ENCODE measurements at regions not wholly inside any gene's neighbourhood (a gene's known extent, or its start where the extent isn't known, plus 50 kb on each side); places are given as distances from the start of the nearest gene placed in this dataset.

GRCh38 chr13:111490611-111491010, 170.2 kb downstream of the TEX29 start:
- Histone ChIP-seq H3K4me2 (ENCODE audit: low read depth, low read length) (no peak overlapping the region), H3K27me3 (replicated peaks; ENCODE audit: insufficient read depth, low read length) (no peaks in the 10 kb centered on the region), H3K79me2 (ENCODE audit: low read length) (peaks cover 15% of the 10 kb centered on the region; the same call in 1 of the 2 replicates), H3K9me3 (replicated peaks; ENCODE audit: insufficient read depth, low read length) (no peaks in the 10 kb centered on the region), H2AFZ (ENCODE audit: low read length) (no peak overlapping the region), H3K9ac (ENCODE audit: low read length) (no peak overlapping the region), H3K36me3 (replicated peaks; ENCODE audit: insufficient read depth, low read length) (no peaks in the 10 kb centered on the region), H4K20me1 (ENCODE audit: insufficient read depth, low read length) (no peaks in the 10 kb centered on the region), H3K4me3 (ENCODE audit: low read length) (no peak overlapping the region), H3K4me1 (ENCODE audit: low read length) (no peaks in the 10 kb centered on the region), H3F3A (ENCODE audit: insufficient read depth, low read length) (no peaks in the 10 kb centered on the region), H3K27ac (ENCODE audit: low read length) (no peak overlapping the region), H3K9me2 (replicated peaks; ENCODE audit: insufficient read depth, low read length) (no peaks in the 10 kb centered on the region)
- no peak for DNase-seq
- TF ChIP-seq EZH2phosphoT487 (IDR thresholded peaks at IDR 0.05; ENCODE audit: low read length), result no peak

- H3K27me3 ChIP-seq (replicated peaks; ENCODE audit: insufficient read depth, low read length), result no peaks in the 10 kb centered on the region
- H3K4me3 ChIP-seq (ENCODE audit: low read length), result no peak overlapping the region
- no peaks in the 10 kb centered on the region for H3K9me3 ChIP-seq (replicated peaks; ENCODE audit: insufficient read depth, low read length)
- no peaks in the 10 kb centered on the region for H3K36me3 ChIP-seq (replicated peaks; ENCODE audit: insufficient read depth, low read length)
- H4K20me1 ChIP-seq (ENCODE audit: insufficient read depth, low read length), result no peaks in the 10 kb centered on the region
- no peaks in the 10 kb centered on the region for H3K4me1 ChIP-seq (ENCODE audit: low read length)
- H3K9ac ChIP-seq (ENCODE audit: low read length), result no peak overlapping the region
- H3K9me2 ChIP-seq (replicated peaks; ENCODE audit: insufficient read depth, low read length), result no peaks in the 10 kb centered on the region
- no peak for DNase-seq
- H3K4me2 ChIP-seq (ENCODE audit: low read depth, low read length), result no peak overlapping the region
- H2AFZ ChIP-seq (ENCODE audit: low read length), result no peak overlapping the region
- TF ChIP-seq EZH2 (optimal IDR thresholded peaks at IDR 0.05; ENCODE audit: low read depth, low read length) (no peak), EZH2phosphoT487 (IDR thresholded peaks at IDR 0.05; ENCODE audit: low read length) (no peak), CTCF (IDR thresholded peaks at IDR 0.05; ENCODE audit: low read length) (no peak)
- no peak overlapping the region for H3K27ac ChIP-seq (ENCODE audit: low read length)
- H3K79me2 ChIP-seq (ENCODE audit: low read length), result peaks cover 17% of the 10 kb centered on the region; the same call in 1 of the 2 replicates
- no peaks in the 10 kb centered on the region for H3F3A ChIP-seq (ENCODE audit: insufficient read depth, low read length)
These were observed 170.6 kb downstream of the TEX29 start for GRCh38 chr13:111491021-111491420.

GRCh38 chr13:111491659-111492058, 171.2 kb downstream of the TEX29 start:
- H3K4me1 ChIP-seq (ENCODE audit: low read length), result no peaks in the 10 kb centered on the region
- no peaks in the 10 kb centered on the region for H3K27me3 ChIP-seq (replicated peaks; ENCODE audit: insufficient read depth, low read length)
- peaks cover 17% of the 10 kb centered on the region; the same call in 1 of the 2 replicates for H3K79me2 ChIP-seq (ENCODE audit: low read length)
- no peak overlapping the region for H2AFZ ChIP-seq (ENCODE audit: low read length)
- H3K27ac ChIP-seq (ENCODE audit: low read length), result no peak overlapping the region
- H3K9ac ChIP-seq (ENCODE audit: low read length), result no peak overlapping the region
- H3K4me3 ChIP-seq (ENCODE audit: low read length), result no peak overlapping the region
- no peaks in the 10 kb centered on the region for H3F3A ChIP-seq (ENCODE audit: insufficient read depth, low read length)
- no peak for DNase-seq
- H3K9me2 ChIP-seq (replicated peaks; ENCODE audit: insufficient read depth, low read length), result no peaks in the 10 kb centered on the region
- H3K9me3 ChIP-seq (replicated peaks; ENCODE audit: insufficient read depth, low read length), result no peaks in the 10 kb centered on the region
- H3K36me3 ChIP-seq (replicated peaks; ENCODE audit: insufficient read depth, low read length), result no peaks in the 10 kb centered on the region
- TF ChIP-seq EZH2 (optimal IDR thresholded peaks at IDR 0.05; ENCODE audit: low read depth, low read length), result no peak
- no peak for TF ChIP-seq CTCF (IDR thresholded peaks at IDR 0.05; ENCODE audit: low read length)
- TF ChIP-seq EZH2phosphoT487 (IDR thresholded peaks at IDR 0.05; ENCODE audit: low read length), result no peak
- H3K4me2 ChIP-seq (ENCODE audit: low read depth, low read length), result no peak overlapping the region
- no peaks in the 10 kb centered on the region for H4K20me1 ChIP-seq (ENCODE audit: insufficient read depth, low read length)

- no peaks in the 10 kb centered on the region for H3F3A ChIP-seq (ENCODE audit: insufficient read depth, low read length)
- H3K27me3 ChIP-seq (replicated peaks; ENCODE audit: insufficient read depth, low read length), result no peaks in the 10 kb centered on the region
- no peaks in the 10 kb centered on the region for H3K36me3 ChIP-seq (replicated peaks; ENCODE audit: insufficient read depth, low read length)
- H3K9ac ChIP-seq (ENCODE audit: low read length), result no peak overlapping the region
- DNase-seq, result no peak
- no peak overlapping the region for H3K4me3 ChIP-seq (ENCODE audit: low read length)
- TF ChIP-seq CTCF (IDR thresholded peaks at IDR 0.05; ENCODE audit: low read length), result no peak
- no peak for TF ChIP-seq EZH2phosphoT487 (IDR thresholded peaks at IDR 0.05; ENCODE audit: low read length)
- TF ChIP-seq EZH2 (optimal IDR thresholded peaks at IDR 0.05; ENCODE audit: low read depth, low read length), result no peak
- no peak overlapping the region for H3K4me2 ChIP-seq (ENCODE audit: low read depth, low read length)
- no peaks in the 10 kb centered on the region for H3K4me1 ChIP-seq (ENCODE audit: low read length)
- H2AFZ ChIP-seq (ENCODE audit: low read length), result no peak overlapping the region
- H3K79me2 ChIP-seq (ENCODE audit: low read length), result peaks cover 17% of the 10 kb centered on the region; the same call in 1 of the 2 replicates
- no peaks in the 10 kb centered on the region for H3K9me3 ChIP-seq (replicated peaks; ENCODE audit: insufficient read depth, low read length)
- H3K27ac ChIP-seq (ENCODE audit: low read length), result no peak overlapping the region
- H4K20me1 ChIP-seq (ENCODE audit: insufficient read depth, low read length), result no peaks in the 10 kb centered on the region
- H3K9me2 ChIP-seq (replicated peaks; ENCODE audit: insufficient read depth, low read length), result no peaks in the 10 kb centered on the region
These were observed 172.0 kb downstream of the TEX29 start for GRCh38 chr13:111492341-111492950.
